HEK293T (cell line): ENCODE measurements at regions not wholly inside any gene's neighbourhood (a gene's known extent, or its start where the extent isn't known, plus 50 kb on each side); places are given as distances from the start of the nearest gene placed in this dataset.

ENCODE experiments used
- CTCF ChIA-PET: fragments of 350-600 bp; formaldehyde crosslinking; extraction: SDS; loops from one replicate; lab custom pipeline; 2021; ENCODE audit warnings: antibody characterized with exemption, inconsistent platforms; lab: Yijun Ruan, JAX
- POLR2A ChIA-PET: fragments of 350-600 bp; formaldehyde crosslinking; extraction: SDS; loops from one replicate; lab custom pipeline; 2020; ENCODE audit warnings: antibody characterized with exemption, inconsistent platforms; lab: Yijun Ruan, JAX
- DNase-seq: peaks from one replicate; pipeline ENCODE4 v3.0.0; 2012; ENCODE audit warnings: mixed read lengths; ENCODE audit errors: extremely low spot score
- ARNT ChIP-seq: fragments of 450-650 bp; IDR thresholded peaks from 2 replicates; pipeline ENCODE4 v1.6.1; 2017; ENCODE audit warnings: mild to moderate bottlenecking
- BHLHE40 ChIP-seq: fragments of 450-650 bp; IDR thresholded peaks from 2 replicates; pipeline ENCODE4 v1.6.1; 2016; ENCODE audit warnings: mild to moderate bottlenecking, moderate library complexity, borderline replicate concordance
- CTBP1 ChIP-seq: fragments of 450-650 bp; IDR thresholded peaks from 2 replicates; pipeline ENCODE4 v1.6.1; 2016; ENCODE audit warnings: borderline replicate concordance
- ELF4 ChIP-seq: fragments of 450-650 bp; IDR thresholded peaks from 2 replicates; pipeline ENCODE4 v1.6.1; 2017; ENCODE audit warnings: antibody characterized with exemption
- FOXA1 ChIP-seq: fragments of 450-650 bp; IDR thresholded peaks from 2 replicates; pipeline ENCODE4 v1.6.1; 2016; ENCODE audit warnings: mild to moderate bottlenecking
- FOXK2 ChIP-seq: fragments of 450-650 bp; IDR thresholded peaks from 2 replicates; pipeline ENCODE4 v1.6.1; 2016; ENCODE audit warnings: mild to moderate bottlenecking
- FOXM1 ChIP-seq: fragments of 450-650 bp; IDR thresholded peaks from 2 replicates; pipeline ENCODE4 v1.6.1; 2017; ENCODE audit warnings: mild to moderate bottlenecking, borderline replicate concordance
- HDGF ChIP-seq: fragments of 450-650 bp; IDR thresholded peaks from 2 replicates; pipeline ENCODE4 v1.6.1; 2017; ENCODE audit warnings: antibody characterized with exemption, borderline replicate concordance
- L3MBTL2 ChIP-seq: fragments of 450-650 bp; conservative IDR thresholded peaks from 2 replicates; pipeline ENCODE4 v1.6.1; 2016; ENCODE audit warnings: mild to moderate bottlenecking
- LEF1 ChIP-seq: fragments of 450-650 bp; IDR thresholded peaks from 2 replicates; pipeline ENCODE4 v1.6.1; 2017; ENCODE audit warnings: mild to moderate bottlenecking, borderline replicate concordance
- NFRKB ChIP-seq: fragments of 450-650 bp; IDR thresholded peaks from 2 replicates; pipeline ENCODE4 v1.6.1; 2016; ENCODE audit warnings: mild to moderate bottlenecking, moderate library complexity
- PKNOX1 ChIP-seq: fragments of 450-650 bp; IDR thresholded peaks from 2 replicates; pipeline ENCODE4 v1.6.1; 2016
- SP1 ChIP-seq: fragments of 450-650 bp; IDR thresholded peaks from 2 replicates; pipeline ENCODE4 v1.6.1; 2017
- SUZ12 ChIP-seq: fragments of 450-650 bp; IDR thresholded peaks from 2 replicates; pipeline ENCODE4 v1.6.1; 2016; ENCODE audit warnings: mild to moderate bottlenecking
- TARDBP ChIP-seq: fragments of 450-650 bp; IDR thresholded peaks from 2 replicates; pipeline ENCODE4 v1.6.1; 2016
- ZNF384 ChIP-seq: fragments of 450-650 bp; IDR thresholded peaks from 2 replicates; pipeline ENCODE4 v1.6.1; 2016

GRCh38 chr9:8037745-8038144, 238.2 kb upstream of the DMAC1 start:
- POLR2A ChIA-PET = no interaction called here
- no peak for TF ChIP-seq FOXK2

GRCh38 chr9:8036914-8037524, 237.4 kb upstream of the DMAC1 start:
- ChIA-PET CTCF (no interaction called here), POLR2A (no interaction called here)
- TF ChIP-seq LEF1 (no peak), TARDBP (no peak), SP1 (no peak), PKNOX1 (no peak), FOXK2 (no peak), BHLHE40 (no peak), ELF4 (no peak), ZNF384 (no peak), ARNT (no peak), FOXM1 (no peak), L3MBTL2 (no peak), SUZ12 (no peak), CTBP1 (no peak), NFRKB (no peak), HDGF (no peak), FOXA1 (no peak)
- no peak for DNase-seq

More at GRCh38 chr9:8037745-8038144, 238.2 kb upstream of the DMAC1 start:
- CTCF ChIA-PET = no interaction called here
- DNase-seq = no peak

GRCh38 chr9:8033794-8034193, 234.2 kb upstream of the DMAC1 start:
- POLR2A ChIA-PET = no interaction called here
- CTCF ChIA-PET = no interaction called here
- DNase-seq = no peak
- TF ChIP-seq FOXM1 (no peak), ELF4 (no peak), CTBP1 (no peak), BHLHE40 (no peak), HDGF (no peak), LEF1 (no peak), FOXA1 (no peak), ARNT (no peak), L3MBTL2 (no peak), NFRKB (no peak), SP1 (no peak), ZNF384 (no peak), PKNOX1 (no peak)

- no peak for TF ChIP-seq FOXA1
- no peak for TF ChIP-seq TARDBP
- no peak for TF ChIP-seq CTBP1
- TF ChIP-seq PKNOX1 = no peak
- TF ChIP-seq ARNT = no peak
- no peak for TF ChIP-seq L3MBTL2
- TF ChIP-seq ELF4 = no peak
- no peak for TF ChIP-seq SP1
- no peak for TF ChIP-seq SUZ12
- TF ChIP-seq FOXK2 = no peak
- no peak for TF ChIP-seq FOXM1
- no peak for TF ChIP-seq LEF1
- no peak for TF ChIP-seq NFRKB
- no peak for TF ChIP-seq BHLHE40
- TF ChIP-seq HDGF = no peak
- no peak for TF ChIP-seq ZNF384
- CTCF ChIA-PET = no interaction called here
- POLR2A ChIA-PET = no interaction called here
- DNase-seq = no peak
Measured at GRCh38 chr9:8030095-8030494, 230.5 kb upstream of the DMAC1 start.

- POLR2A ChIA-PET = no interaction called here
- DNase-seq = no peak
- no peak for TF ChIP-seq TARDBP
- no peak for TF ChIP-seq ZNF384
- TF ChIP-seq FOXM1 = no peak
- no peak for TF ChIP-seq SUZ12
- TF ChIP-seq ELF4 = no peak
- TF ChIP-seq CTBP1 = no peak
- no peak for TF ChIP-seq FOXA1
- TF ChIP-seq BHLHE40 = no peak
- no peak for TF ChIP-seq ARNT
- no peak for TF ChIP-seq HDGF
- CTCF ChIA-PET = no interaction called here
Measured at GRCh38 chr9:8027351-8027750, 227.8 kb upstream of the DMAC1 start.

GRCh38 chr9:8025551-8025950, 226.0 kb upstream of the DMAC1 start:
- ChIA-PET POLR2A (no interaction called here), CTCF (no interaction called here)
- no peak for TF ChIP-seq FOXA1
- TF ChIP-seq NFRKB = no peak
- no peak for TF ChIP-seq PKNOX1
- TF ChIP-seq SP1 = no peak
- TF ChIP-seq FOXM1 = no peak
- TF ChIP-seq TARDBP = no peak
- no peak for TF ChIP-seq SUZ12
- no peak for TF ChIP-seq LEF1
- TF ChIP-seq L3MBTL2 = no peak
- no peak for TF ChIP-seq BHLHE40
- no peak for TF ChIP-seq CTBP1
- no peak for TF ChIP-seq HDGF
- TF ChIP-seq ARNT = no peak
- TF ChIP-seq FOXK2 = no peak
- TF ChIP-seq ELF4 = no peak
- TF ChIP-seq ZNF384 = no peak
- DNase-seq = no peak
